Kidney (tissue), 13 donors: ENCODE measurements at regions not wholly inside any gene's neighbourhood (a gene's known extent, or its start where the extent isn't known, plus 50 kb on each side); places are given as distances from the start of the nearest gene placed in this dataset.
"Not testable (repeated sequence)": the region's sequence is repeated elsewhere in the genome, so short reads cannot be mapped to it uniquely, and the experiment has no call there.

Source experiments
- DNase-seq, 5 donors: peaks; one replicate each; pipeline ENCODE4 v3.0.0-alpha.2; 2013 to 2020
- FAIRE-seq: peaks from 2 replicates; lab custom pipeline; 2012; peaks lifted over from hg19 to GRCh38; lab: Jason Lieb, UNC
- H3K27ac ChIP-seq, 2 donors: one replicate each; pipeline ENCODE4 v1.7.0; 2013; ENCODE audit warnings: low read depth in 2 of 2, low read length in 2 of 2, inconsistent platforms in 1 of 2
- H3K27me3 ChIP-seq: one replicate; pipeline ENCODE4 v1.7.1; 2013; ENCODE audit warnings: low read length, inconsistent platforms; ENCODE audit not compliant: control insufficient read depth, insufficient read depth
- H3K36me3 ChIP-seq, 3 donors: one replicate each; pipeline versions ENCODE4 v1.7.0 to v1.7.1; 2013; ENCODE audit warnings: low read length in 3 of 3, control low read depth in 1 of 3, inconsistent platforms in 1 of 3; ENCODE audit not compliant: insufficient read depth in 3 of 3, control insufficient read depth in 2 of 3
- H3K4me1 ChIP-seq, 3 donors: one replicate each; pipeline versions ENCODE4 v1.7.0 to v1.7.1; 2013; ENCODE audit warnings: low read length in 3 of 3, inconsistent platforms in 1 of 3, low read depth in 1 of 3; ENCODE audit not compliant: control insufficient read depth in 2 of 3, insufficient read depth in 2 of 3
- H3K4me3 ChIP-seq, 3 donors: one replicate each; pipeline versions ENCODE4 v1.7.0 to v1.8.1; 2013; ENCODE audit warnings: low read length in 3 of 3, control low read depth in 1 of 3, inconsistent platforms in 1 of 3
- H3K9ac ChIP-seq, 3 donors: one replicate each; pipeline versions ENCODE4 v1.7.0 to v1.7.1; 2013; ENCODE audit warnings: low read length in 3 of 3, control low read depth in 1 of 3, inconsistent platforms in 1 of 3
- H3K9me3 ChIP-seq, 3 donors: one replicate each; pipeline versions ENCODE4 v1.7.0 to v1.7.1; 2013; ENCODE audit warnings: low read length in 3 of 3, control low read depth in 1 of 3, inconsistent platforms in 1 of 3; ENCODE audit not compliant: control insufficient read depth in 2 of 3, insufficient read depth in 1 of 3
- CTCF ChIP-seq: IDR thresholded peaks from 3 replicates; pipeline ENCODE4 v1.5.1; 2012; ENCODE audit warnings: mild to moderate bottlenecking, moderate library complexity, borderline replicate concordance; ENCODE audit not compliant: insufficient read depth; ENCODE audit errors: extremely low read depth
- intact Hi-C: fragments of 100-400 bp; cut with DNase I; formaldehyde crosslinking; loops from one replicate; pipeline ENCODE4 v1.11.1; 2022
- donor health status: control.
- donor health status: control.
- donor health status: control.
- donor health status: control.
- donor health status: control.
- donor health status: DM: yes; HTN: yes; CAD: no.
- donor health status: Normal renal cell carcinoma (clear cell type).

GRCh38 chr2:113341191-113341869 is 62.6 kb upstream of the PAX8 start:
- Histone ChIP-seq H3K4me1 (no peaks in the 10 kb centered on the region), H3K9me3 (no peaks in the 10 kb centered on the region), H3K36me3 (no peaks in the 10 kb centered on the region), H3K27ac (no peak overlapping the region), H3K9ac (no peak overlapping the region), H3K4me3 (no peak overlapping the region), H3K27me3 (no peaks in the 10 kb centered on the region)
- TF ChIP-seq CTCF, result no peak
- FAIRE-seq, result no peak
- peak in 4 of 5 donors; percentile 55 to 64 (median 60) for DNase-seq
- intact Hi-C loops, result no loop called here

- H3K9me3 ChIP-seq, result no peaks in the 10 kb centered on the region
- TF ChIP-seq CTCF, result no peak
- H3K4me3 ChIP-seq, result no peak overlapping the region
- H3K9ac ChIP-seq, result no peak overlapping the region
- DNase-seq (no peak), FAIRE-seq (no peak)
- no peaks in the 10 kb centered on the region for H3K27me3 ChIP-seq
- intact Hi-C loops, result no loop called here
- no peak overlapping the region for H3K27ac ChIP-seq
- no peaks in the 10 kb centered on the region for H3K36me3 ChIP-seq
- H3K4me1 ChIP-seq, result no peaks in the 10 kb centered on the region
Measured at GRCh38 chr2:113337809-113338208, 59.1 kb upstream of the PAX8 start.

GRCh38 chr2:113336040-113336439 is 57.3 kb upstream of the PAX8 start:
- FAIRE-seq, H3K9ac ChIP-seq, H3K27ac ChIP-seq, H3K36me3 ChIP-seq, H3K4me3 ChIP-seq, H3K4me1 ChIP-seq, intact Hi-C loops, H3K27me3 ChIP-seq, H3K9me3 ChIP-seq: not testable (repeated sequence)
- peak in 4 of 5 donors; percentile 75 to 88 (median 84) for DNase-seq

DNA sequence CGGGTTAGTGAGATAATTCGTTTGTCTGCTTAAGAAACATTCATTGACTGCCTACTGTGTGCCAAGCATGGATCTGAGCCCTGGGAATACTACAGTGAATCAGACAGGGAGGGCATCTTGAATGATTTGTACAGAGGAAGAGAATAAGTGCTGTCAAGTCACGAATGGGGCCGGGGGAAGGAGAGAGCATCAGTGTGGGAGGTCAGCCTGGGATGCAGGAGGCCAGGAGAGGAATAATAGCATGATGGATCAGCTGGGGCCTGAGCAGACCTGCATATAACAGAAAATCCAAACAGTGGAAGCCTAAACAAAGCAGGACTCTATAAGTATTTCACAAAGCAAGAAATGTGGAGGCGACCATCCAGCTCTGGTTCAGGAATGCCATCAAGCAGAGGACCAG is 55.4 kb upstream of the PAX8 start:
- no peak for TF ChIP-seq CTCF
- H3K9me3 ChIP-seq, result no peaks in the 10 kb centered on the region
- H3K9ac ChIP-seq, result no peak overlapping the region
- H3K4me3 ChIP-seq, result no peak overlapping the region
- DNase-seq, result no peak
- H3K4me1 ChIP-seq, result no peaks in the 10 kb centered on the region
- no peak for FAIRE-seq
- intact Hi-C loops, result no loop called here
- no peaks in the 10 kb centered on the region for H3K27me3 ChIP-seq
- no peak overlapping the region for H3K27ac ChIP-seq
- H3K36me3 ChIP-seq, result no peaks in the 10 kb centered on the region

DNA sequence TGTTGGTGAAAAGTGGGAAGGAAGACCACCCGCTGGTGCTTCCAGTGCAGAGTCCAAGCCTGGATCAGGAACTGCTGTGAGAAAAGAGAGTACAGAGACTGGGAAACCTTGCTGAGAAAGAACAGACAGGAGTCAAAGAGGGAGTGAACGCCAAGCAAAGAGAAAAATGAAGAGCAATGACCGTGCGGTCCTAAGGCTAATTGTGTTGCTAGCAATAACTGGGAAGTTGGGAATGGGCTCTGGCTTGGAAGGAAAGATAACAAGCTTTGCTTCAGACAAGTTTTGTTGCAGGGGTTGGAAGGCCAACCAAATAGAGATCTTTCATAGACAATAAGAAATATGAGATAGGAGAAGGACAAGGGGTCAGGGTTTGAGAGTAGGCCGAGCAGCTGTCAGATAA is 55.0 kb upstream of the PAX8 start:
- H3K4me3 ChIP-seq, H3K27me3 ChIP-seq, H3K4me1 ChIP-seq, H3K27ac ChIP-seq, FAIRE-seq, intact Hi-C loops, H3K9me3 ChIP-seq, H3K36me3 ChIP-seq, H3K9ac ChIP-seq, DNase-seq: not testable (repeated sequence)

DNA sequence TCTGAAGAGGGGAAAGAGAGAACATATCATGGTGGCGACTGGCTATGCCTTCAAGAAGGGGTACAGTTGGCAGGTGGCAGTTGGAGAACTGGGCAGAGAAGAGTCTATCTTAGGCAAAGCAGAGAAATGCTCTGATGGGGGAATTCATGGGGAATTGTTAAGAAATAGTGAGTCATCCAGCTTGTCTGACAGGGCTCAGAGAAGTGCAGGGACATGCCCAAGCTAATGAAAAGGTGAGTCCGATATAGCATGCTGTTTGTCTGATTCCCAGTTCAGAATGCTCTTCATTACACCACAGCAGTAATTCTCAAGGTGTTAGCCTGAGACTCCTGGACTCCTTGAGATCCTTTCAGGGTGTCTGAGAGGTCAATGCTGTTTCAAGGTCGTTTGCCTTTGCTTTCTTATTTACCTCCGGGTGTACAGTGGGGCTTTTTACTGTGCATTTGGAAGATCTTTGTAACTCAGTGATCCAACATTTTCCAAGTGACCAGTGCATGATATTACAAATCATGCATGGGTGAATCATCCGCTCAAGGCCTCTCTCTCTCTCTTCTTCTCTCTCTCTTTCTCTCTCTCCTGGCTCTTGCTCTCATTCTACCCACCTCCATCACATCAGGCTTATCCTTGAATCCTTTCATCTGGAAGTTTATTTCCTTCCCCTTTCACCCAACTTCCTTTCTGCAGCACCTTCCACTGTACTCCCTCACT is 51.5 kb upstream of the PAX8 start:
- H3K4me1 ChIP-seq, H3K36me3 ChIP-seq, H3K9ac ChIP-seq, intact Hi-C loops, FAIRE-seq, H3K27me3 ChIP-seq, DNase-seq, H3K27ac ChIP-seq, H3K9me3 ChIP-seq, H3K4me3 ChIP-seq: not testable (repeated sequence)
